GM12891 (cell line): ENCODE measurements at regions not wholly inside any gene's neighbourhood (a gene's known extent, or its start where the extent isn't known, plus 50 kb on each side); places are given as distances from the start of the nearest gene placed in this dataset.

Source experiments
- PAX5 ChIP-seq: IDR thresholded peaks from 2 replicates; pipeline ENCODE4 v1.6.1; 2011; ENCODE audit warnings: low read length, moderate library complexity, mild to moderate bottlenecking; ENCODE audit not compliant: insufficient read depth, severe bottlenecking
- POLR2A ChIP-seq: IDR thresholded peaks from 2 replicates; pipeline ENCODE4 v1.6.1; 2011; ENCODE audit warnings: low read depth, low read length, control low read depth
- POLR2AphosphoS5 ChIP-seq: IDR thresholded peaks from 2 replicates; pipeline ENCODE4 v1.6.1; 2011; ENCODE audit warnings: low read depth, low read length, control low read depth
- POU2F2 ChIP-seq: IDR thresholded peaks from 2 replicates; pipeline ENCODE4 v1.6.1; 2011; ENCODE audit warnings: low read depth, mild to moderate bottlenecking, control low read depth, low read length, moderate library complexity
- SPI1 ChIP-seq: IDR thresholded peaks from 2 replicates; pipeline ENCODE4 v1.6.1; 2011; ENCODE audit warnings: low read depth, low read length, control low read depth
- TAF1 ChIP-seq: IDR thresholded peaks from 2 replicates; pipeline ENCODE4 v1.6.1; 2011; ENCODE audit warnings: low read depth, low read length, control low read depth

DNA sequence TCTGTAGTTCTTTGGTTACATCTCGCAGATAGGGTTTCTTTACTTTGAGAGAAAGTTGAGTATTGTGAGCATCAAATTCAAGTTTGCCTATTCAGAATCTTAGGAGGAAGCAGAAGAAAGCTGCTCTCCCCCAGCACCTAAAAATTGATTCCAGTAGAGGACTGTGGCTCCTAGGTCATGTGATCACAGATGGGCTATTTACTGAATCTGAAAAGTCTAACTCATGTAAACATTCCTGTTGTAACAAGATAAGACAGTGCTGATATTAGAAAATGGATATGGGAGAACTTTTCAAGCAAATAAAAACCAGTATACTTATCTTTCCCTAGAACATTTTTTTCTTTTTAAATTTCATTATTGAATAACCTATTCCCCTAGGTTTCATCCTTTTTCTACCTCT, 308.4 kb upstream of the SLITRK3 start:
- TF ChIP-seq POLR2AphosphoS5, result no peak
- TF ChIP-seq POLR2A, result no peak
- TF ChIP-seq TAF1, result no peak
- no peak for TF ChIP-seq POU2F2
- no peak for TF ChIP-seq PAX5
- no peak for TF ChIP-seq SPI1
